ENCODE measurements at regions not wholly inside any gene's neighbourhood (a gene's known extent, or its start where the extent isn't known, plus 50 kb on each side); places are given as distances from the start of the nearest gene placed in this dataset.
"Not testable (repeated sequence)": the region's sequence is repeated elsewhere in the genome, so short reads cannot be mapped to it uniquely, and the experiment has no call there.

- DNase-seq: no peak
Observed at GRCh38 chr6:170080169-170080827, 210.6 kb downstream of the DLL1 start.

GRCh38 chr6:170076466-170077165, 214.3 kb downstream of the DLL1 start:
- no peak for DNase-seq

GRCh38 chr6:170075659-170076223, 215.1 kb downstream of the DLL1 start:
- no peak for DNase-seq

- DNase-seq: no peak
Observed at GRCh38 chr6:170074907-170075306, 216.0 kb downstream of the DLL1 start.

GRCh38 chr6:170074435-170074834, 216.4 kb downstream of the DLL1 start:
- DNase-seq: no peak

- DNase-seq: no peak
Observed at GRCh38 chr6:170073846-170074245, 217.0 kb downstream of the DLL1 start.

GRCh38 chr6:170072246-170072645, 218.6 kb downstream of the DLL1 start:
- DNase-seq: no peak

- no peak for DNase-seq
Observed at GRCh38 chr6:170069611-170070010, 221.3 kb downstream of the DLL1 start.

- DNase-seq: no peak
Observed at GRCh38 chr6:170068496-170068895, 222.4 kb downstream of the DLL1 start.

GRCh38 chr6:170067923-170068360, 222.9 kb downstream of the DLL1 start:
- no peak for DNase-seq

GRCh38 chr6:170067181-170067641, 223.7 kb downstream of the DLL1 start:
- no peak for DNase-seq

GRCh38 chr6:170066679-170067078, 224.2 kb downstream of the DLL1 start:
- DNase-seq: no peak

GRCh38 chr6:170063851-170064602, 226.9 kb downstream of the DLL1 start:
- no peak for DNase-seq

- no peak for DNase-seq
Observed at GRCh38 chr6:170063431-170063830, 227.4 kb downstream of the DLL1 start.

GRCh38 chr6:170062915-170063241, 228.0 kb downstream of the DLL1 start:
- no peak for DNase-seq

- no peak for DNase-seq
Observed at GRCh38 chr6:170062209-170062914, 228.5 kb downstream of the DLL1 start.

GRCh38 chr6:170058878-170059485, 231.9 kb downstream of the DLL1 start:
- no peak for DNase-seq

- no peak for DNase-seq
Observed at GRCh38 chr6:170057961-170058877, 232.7 kb downstream of the DLL1 start.

- DNase-seq: no peak
Observed at GRCh38 chr6:170057034-170057734, 233.7 kb downstream of the DLL1 start.

GRCh38 chr6:170056278-170056711, 234.6 kb downstream of the DLL1 start:
- DNase-seq: no peak

- not testable (repeated sequence) for DNase-seq
Observed at GRCh38 chr6:170055797-170056196, 235.1 kb downstream of the DLL1 start.

All from stimulated activated CD4-positive, alpha-beta T cell treated with anti-CD3 and anti-CD28 coated beads, Interleukin-4, amount 100 ng/mL, for 4 hours (primary cell).